A549 (cell line): ENCODE measurements at regions not wholly inside any gene's neighbourhood (a gene's known extent, or its start where the extent isn't known, plus 50 kb on each side); places are given as distances from the start of the nearest gene placed in this dataset.

Experiments
- ATAC-seq, 2 experiments: fragments of 200-7000 bp in 1 of 2; fragments of >200 bp in 1 of 2; cut with Nextera tagmentation in 1 of 2; cut with Tn5 transposase in 1 of 2; 3 replicates each; pipeline versions ENCODE4 v1.8.0 to v1.9.1; 2018 to 2020; ENCODE audit warnings: mild to moderate bottlenecking in 1 of 2, moderate library complexity in 1 of 2
- CTCF ChIA-PET: fragments of 300-600 bp; sonication (Branson Sonifier 250); formaldehyde crosslinking; extraction: SDS; loops from one replicate; lab custom pipeline; 2021; ENCODE audit warnings: antibody characterized with exemption, inconsistent platforms; lab: Yijun Ruan, JAX
- POLR2A ChIA-PET: fragments of 350-600 bp; formaldehyde crosslinking; extraction: SDS; loops from one replicate; lab custom pipeline; 2021; ENCODE audit warnings: antibody characterized with exemption, inconsistent platforms; lab: Yijun Ruan, JAX
- DNase-seq, 2 experiments: peaks; one replicate each; pipeline versions ENCODE4 v3.0.0 to v3.0.0-alpha.2; 2011 to 2016; ENCODE audit warnings: low read depth in 1 of 2, low spot score in 1 of 2
- FAIRE-seq: peaks from 2 replicates; lab custom pipeline; 2011; peaks lifted over from hg19 to GRCh38; lab: Jason Lieb, UNC
- H3K27ac ChIP-seq, 2 experiments: fragments of >200 bp; sonication (Bioruptor Twin); formaldehyde crosslinking; 3 replicates each; pipeline ENCODE4 v1.5.1; 2016 to 2017
- H3K4me1 ChIP-seq: fragments of >200 bp; sonication (Bioruptor Twin); formaldehyde crosslinking; 3 replicates; pipeline ENCODE4 v1.6.1; 2016
- H3K4me2 ChIP-seq: fragments of >200 bp; sonication (Bioruptor Twin); formaldehyde crosslinking; 3 replicates; pipeline ENCODE4 v1.6.1; 2016
- H3K4me3 ChIP-seq: fragments of >200 bp; sonication (Bioruptor Twin); formaldehyde crosslinking; 3 replicates; pipeline ENCODE4 v1.5.1; 2016
- H3K9me3 ChIP-seq: fragments of >200 bp; sonication (Bioruptor Twin); formaldehyde crosslinking; 3 replicates; pipeline ENCODE4 v1.6.1; 2016
- EHF ChIP-seq: fragments of 250-450 bp; sonication (Bioruptor Pico); IDR thresholded peaks from 2 replicates; pipeline ENCODE4 v1.5.0; 2020; ENCODE audit warnings: mild to moderate bottlenecking
- EP300 ChIP-seq, 2 experiments: fragments of >200 bp; sonication (Bioruptor Twin); formaldehyde crosslinking; IDR thresholded peaks; 2 replicates in 1 of 2; 3 replicates in 1 of 2; pipeline ENCODE4 v1.6.1; 2016 to 2017
- ESRRA ChIP-seq: fragments of 150-350 bp; IDR thresholded peaks from 2 replicates; pipeline ENCODE4 v1.6.1; 2014; ENCODE audit warnings: mild to moderate bottlenecking, low read length, borderline replicate concordance
- FOSB ChIP-seq: fragments of 250-450 bp; sonication (Bioruptor Pico); IDR thresholded peaks from 2 replicates; pipeline ENCODE4 v1.5.0; 2020; ENCODE audit warnings: mild to moderate bottlenecking, moderate library complexity
- FOXS1 ChIP-seq: fragments of 250-450 bp; sonication (Bioruptor Pico); IDR thresholded peaks from 2 replicates; pipeline ENCODE4 v1.5.0; 2020; ENCODE audit warnings: mild to moderate bottlenecking, moderate library complexity
- GATA3 ChIP-seq: IDR thresholded peaks from 2 replicates; pipeline ENCODE4 v1.6.1; 2012; ENCODE audit warnings: borderline replicate concordance
- HEYL ChIP-seq: fragments of 250-450 bp; sonication (Bioruptor Pico); IDR thresholded peaks from 2 replicates; pipeline ENCODE4 v1.8.0; 2021; ENCODE audit warnings: mild to moderate bottlenecking, moderate library complexity
- KDM5A ChIP-seq: fragments of 200-600 bp; sonication (generic); IDR thresholded peaks from 2 replicates; pipeline ENCODE4 v1.6.1; 2016; ENCODE audit warnings: antibody characterized with exemption, mild to moderate bottlenecking
- NPAS2 ChIP-seq: fragments of 250-450 bp; sonication (Bioruptor Pico); IDR thresholded peaks from 2 replicates; pipeline ENCODE4 v1.8.0; 2022; ENCODE audit warnings: mild to moderate bottlenecking, moderate library complexity, borderline replicate concordance
- NR3C1 ChIP-seq: fragments of >200 bp; sonication (Bioruptor Twin); formaldehyde crosslinking; IDR thresholded peaks from 3 replicates; pipeline ENCODE4 v1.6.1; 2017
- PHF8 ChIP-seq: fragments of 200-600 bp; sonication (generic); IDR thresholded peaks from 2 replicates; pipeline ENCODE4 v1.6.1; 2016; ENCODE audit warnings: low read depth, mild to moderate bottlenecking, antibody characterized with exemption, moderate library complexity, borderline replicate concordance
- POLR2AphosphoS2 ChIP-seq: conservative IDR thresholded peaks from 2 replicates; pipeline ENCODE4 v1.6.1; 2012; ENCODE audit warnings: low read length, improper control_type of control experiment, inconsistent platforms
- RCOR1 ChIP-seq: fragments of 150-350 bp; IDR thresholded peaks from 2 replicates; pipeline ENCODE4 v1.6.1; 2014; ENCODE audit warnings: antibody characterized with exemption, low read length, low read depth
- REST ChIP-seq: fragments of 200-600 bp; sonication (generic); IDR thresholded peaks from 2 replicates; pipeline ENCODE4 v1.6.1; 2016; ENCODE audit warnings: antibody characterized with exemption, mild to moderate bottlenecking, moderate library complexity
- TFCP2L1 ChIP-seq: fragments of 250-450 bp; sonication (Bioruptor Pico); IDR thresholded peaks from 2 replicates; pipeline ENCODE4 v1.5.0; 2021; ENCODE audit warnings: mild to moderate bottlenecking
- TP53 ChIP-seq: fragments of 250-450 bp; sonication (Bioruptor Pico); IDR thresholded peaks from 2 replicates; pipeline ENCODE4 v1.5.0; 2021; ENCODE audit warnings: mild to moderate bottlenecking, moderate library complexity
- ZC3H11A ChIP-seq: fragments of 450-650 bp; IDR thresholded peaks from 2 replicates; pipeline ENCODE4 v1.6.1; 2014; ENCODE audit warnings: antibody characterized with exemption, mild to moderate bottlenecking
- ZSCAN20 ChIP-seq: fragments of 250-450 bp; sonication (Bioruptor Pico); IDR thresholded peaks from 2 replicates; pipeline ENCODE4 v1.8.0; 2022; ENCODE audit warnings: mild to moderate bottlenecking, moderate library complexity
- WGBS: methylation state at CpG from one replicate; pipeline ENCODE4 v1.1.6; 2017; ENCODE audit errors: missing lambda C conversion rate; 5-methylcytosine and 5-hydroxymethylcytosine counted together
- TF ChIP-seq, protein P1 (sequence below): fragments of 250-450 bp; sonication (Bioruptor Pico); IDR thresholded peaks from 2 replicates; pipeline ENCODE4 v1.5.0; 2021; ENCODE audit warnings: mild to moderate bottlenecking, moderate library complexity, borderline replicate concordance
- TF ChIP-seq, protein P2 (sequence below): fragments of 250-450 bp; sonication (Bioruptor Pico); IDR thresholded peaks from 2 replicates; pipeline ENCODE4 v1.5.0; 2020; ENCODE audit warnings: low read depth, mild to moderate bottlenecking, moderate library complexity
- TF ChIP-seq, protein P3 (sequence below): fragments of >200 bp; sonication (Bioruptor Twin); formaldehyde crosslinking; IDR thresholded peaks from 3 replicates; pipeline ENCODE4 v1.6.1; 2016

- no peak for DNase-seq
- Histone ChIP-seq H3K9me3 (no peaks in the 10 kb centered on the region), H3K4me3 (no peak overlapping the region), H3K27ac (no peak overlapping the region), H3K4me2 (no peak overlapping the region), H3K4me1 (peaks cover 8% of the 10 kb centered on the region)
- ChIA-PET CTCF (no interaction called here), POLR2A (no interaction called here)
- ATAC-seq = no peak
- 87% methylated on average over 5 of the region's 5 CpGs for WGBS
- no peak for FAIRE-seq
- TF ChIP-seq FOXS1 (CRISPR knock-in tag) = no peak
- TF ChIP-seq RCOR1 = no peak
- no peak for TF ChIP-seq NPAS2
- TF ChIP-seq EP300 (IDR thresholded peaks at IDR 0.05) = no peak
- TF ChIP-seq TP53 (CRISPR knock-in tag) = no peak
- TF ChIP-seq ZSCAN20 = no peak
- TF ChIP-seq KDM5A = no peak
- no peak for TF ChIP-seq REST
- TF ChIP-seq GATA3 = no peak
- TF ChIP-seq HEYL (CRISPR knock-in tag) = no peak
- TF ChIP-seq, protein P1, sequence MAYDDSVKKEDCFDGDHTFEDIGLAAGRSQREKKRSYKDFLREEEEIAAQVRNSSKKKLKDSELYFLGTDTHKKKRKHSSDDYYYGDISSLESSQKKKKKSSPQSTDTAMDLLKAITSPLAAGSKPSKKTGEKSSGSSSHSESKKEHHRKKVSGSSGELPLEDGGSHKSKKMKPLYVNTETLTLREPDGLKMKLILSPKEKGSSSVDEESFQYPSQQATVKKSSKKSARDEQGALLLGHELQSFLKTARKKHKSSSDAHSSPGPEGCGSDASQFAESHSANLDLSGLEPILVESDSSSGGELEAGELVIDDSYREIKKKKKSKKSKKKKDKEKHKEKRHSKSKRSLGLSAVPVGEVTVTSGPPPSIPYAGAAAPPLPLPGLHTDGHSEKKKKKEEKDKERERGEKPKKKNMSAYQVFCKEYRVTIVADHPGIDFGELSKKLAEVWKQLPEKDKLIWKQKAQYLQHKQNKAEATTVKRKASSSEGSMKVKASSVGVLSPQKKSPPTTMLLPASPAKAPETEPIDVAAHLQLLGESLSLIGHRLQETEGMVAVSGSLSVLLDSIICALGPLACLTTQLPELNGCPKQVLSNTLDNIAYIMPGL = no peak
- TF ChIP-seq TFCP2L1 (CRISPR knock-in tag) = no peak
- TF ChIP-seq, protein P2, sequence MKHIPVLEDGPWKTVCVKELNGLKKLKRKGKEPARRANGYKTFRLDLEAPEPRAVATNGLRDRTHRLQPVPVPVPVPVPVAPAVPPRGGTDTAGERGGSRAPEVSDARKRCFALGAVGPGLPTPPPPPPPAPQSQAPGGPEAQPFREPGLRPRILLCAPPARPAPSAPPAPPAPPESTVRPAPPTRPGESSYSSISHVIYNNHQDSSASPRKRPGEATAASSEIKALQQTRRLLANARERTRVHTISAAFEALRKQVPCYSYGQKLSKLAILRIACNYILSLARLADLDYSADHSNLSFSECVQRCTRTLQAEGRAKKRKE = no peak
- no peak for TF ChIP-seq EHF (CRISPR knock-in tag)
- TF ChIP-seq, protein P3, sequence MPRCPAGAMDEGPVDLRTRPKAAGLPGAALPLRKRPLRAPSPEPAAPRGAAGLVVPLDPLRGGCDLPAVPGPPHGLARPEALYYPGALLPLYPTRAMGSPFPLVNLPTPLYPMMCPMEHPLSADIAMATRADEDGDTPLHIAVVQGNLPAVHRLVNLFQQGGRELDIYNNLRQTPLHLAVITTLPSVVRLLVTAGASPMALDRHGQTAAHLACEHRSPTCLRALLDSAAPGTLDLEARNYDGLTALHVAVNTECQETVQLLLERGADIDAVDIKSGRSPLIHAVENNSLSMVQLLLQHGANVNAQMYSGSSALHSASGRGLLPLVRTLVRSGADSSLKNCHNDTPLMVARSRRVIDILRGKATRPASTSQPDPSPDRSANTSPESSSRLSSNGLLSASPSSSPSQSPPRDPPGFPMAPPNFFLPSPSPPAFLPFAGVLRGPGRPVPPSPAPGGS = no peak
- TF ChIP-seq POLR2AphosphoS2 = no peak
- no peak for TF ChIP-seq ESRRA
- no peak for TF ChIP-seq PHF8
- TF ChIP-seq FOSB (CRISPR knock-in tag) = no peak
- TF ChIP-seq NR3C1 = no peak
These were observed 93.2 kb upstream of the KLF3 start for GRCh38 chr4:38570647-38571276.

DNA sequence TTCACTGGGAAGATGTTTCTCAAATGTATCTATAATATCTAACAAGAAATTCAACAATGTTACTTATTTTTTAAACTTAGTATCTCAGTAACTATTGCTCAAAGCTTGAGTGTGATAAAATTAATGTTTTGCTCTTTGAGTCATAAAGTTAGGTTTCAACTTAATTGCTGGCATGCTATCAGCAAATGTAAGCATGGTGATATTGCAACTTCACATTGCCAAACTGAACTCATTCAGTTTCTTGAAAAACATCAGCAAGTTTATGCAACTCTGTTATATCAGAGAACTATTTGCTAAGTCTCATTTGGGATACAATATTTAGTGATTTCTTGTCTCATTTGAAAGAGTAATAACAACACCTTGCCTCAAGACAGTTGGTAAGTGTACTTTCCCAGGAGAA lies 91.2 kb upstream of the KLF3 start:
- Histone ChIP-seq H3K4me1 (no peaks in the 10 kb centered on the region), H3K4me2 (no peak overlapping the region), H3K4me3 (no peak overlapping the region), H3K27ac (no peak overlapping the region), H3K9me3 (no peaks in the 10 kb centered on the region)
- POLR2A ChIA-PET = no interaction called here
- no peak for FAIRE-seq
- ATAC-seq = no peak
- no peak for TF ChIP-seq EHF (CRISPR knock-in tag)
- TF ChIP-seq RCOR1 = no peak
- no peak for TF ChIP-seq ZC3H11A
- no peak for DNase-seq
- CTCF ChIA-PET = no interaction called here
